ENCODE measurements at regions not wholly inside any gene's neighbourhood (a gene's known extent, or its start where the extent isn't known, plus 50 kb on each side); places are given as distances from the start of the nearest gene placed in this dataset.

DNA sequence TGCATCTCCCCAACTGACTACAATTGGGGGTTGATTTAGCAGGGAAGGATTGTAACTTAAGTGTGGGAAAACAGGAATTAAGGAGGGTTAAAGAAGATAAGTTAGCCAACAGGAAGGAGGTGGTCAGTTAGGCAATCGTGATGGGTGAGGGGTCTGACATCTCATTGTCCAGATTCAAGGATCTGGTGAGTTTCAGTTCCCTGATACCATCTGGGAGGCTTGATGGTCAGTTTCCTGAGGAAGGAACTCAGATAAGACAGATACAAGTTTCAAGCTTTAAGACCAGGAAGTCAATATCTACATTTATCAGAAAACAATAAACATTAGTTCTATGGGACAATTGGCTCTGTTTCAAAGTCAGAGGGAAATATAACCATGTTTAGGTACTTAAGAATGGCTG lies 601.8 kb downstream of the SLITRK6 start:
- Histone ChIP-seq H3K79me2 (ENCODE audit: control insufficient read depth, insufficient read depth, low read length) (no peaks in the 10 kb centered on the region), H3K36me3 (ENCODE audit: control insufficient read depth, insufficient read depth, low read length) (no peaks in the 10 kb centered on the region), H3K27me3 (ENCODE audit: control insufficient read depth, insufficient read depth, low read length) (no peaks in the 10 kb centered on the region), H3K9ac (ENCODE audit: insufficient read depth, low read length) (no peak overlapping the region), H3K27ac (ENCODE audit: insufficient read depth, low read length) (no peak overlapping the region), H3K9me3 (ENCODE audit: control insufficient read depth, insufficient read depth, low read depth, low read length) (no peaks in the 10 kb centered on the region), H3K4me3 (replicated peaks in 1 of 4; ENCODE audit: control extremely low read depth in 1 of 4, insufficient read depth in 1 of 4, low read depth in 3 of 4, low read length in 4 of 4) (no peak overlapping the region), H2AFZ (ENCODE audit: low read length) (no peak overlapping the region), H3K4me2 (ENCODE audit: extremely low read depth, insufficient read depth, low read length) (no peak overlapping the region), H4K20me1 (ENCODE audit: control insufficient read depth, extremely low read depth, insufficient read depth, low read length) (no peaks in the 10 kb centered on the region), H3K4me1 (ENCODE audit: control insufficient read depth, extremely low read depth, insufficient read depth, low read length) (no peaks in the 10 kb centered on the region)
- no peak for DNase-seq (ENCODE audit: low read depth in 2 of 2)
- TF ChIP-seq CTCF (conservative IDR thresholded peaks at IDR 0.05 in 1 of 2, IDR thresholded peaks at IDR 0.05 in 1 of 2; ENCODE audit: low read depth in 1 of 2, low read length in 2 of 2) (no peak), EZH2 (IDR thresholded peaks at IDR 0.05; ENCODE audit: low read length, missing control alignments) (no peak)

GRCh38 chr13:85194482-85194881 lies 604.7 kb downstream of the SLITRK6 start:
- DNase-seq (ENCODE audit: low read depth in 2 of 2), result no peak
- H3K4me2 ChIP-seq (ENCODE audit: extremely low read depth, insufficient read depth, low read length), result no peak overlapping the region
- no peak overlapping the region for H3K4me3 ChIP-seq (replicated peaks in 1 of 4; ENCODE audit: control extremely low read depth in 1 of 4, insufficient read depth in 1 of 4, low read depth in 3 of 4, low read length in 4 of 4)
- no peak for TF ChIP-seq CTCF (conservative IDR thresholded peaks at IDR 0.05 in 1 of 2, IDR thresholded peaks at IDR 0.05 in 1 of 2; ENCODE audit: low read depth in 1 of 2, low read length in 2 of 2)
- no peak for TF ChIP-seq EZH2 (IDR thresholded peaks at IDR 0.05; ENCODE audit: low read length, missing control alignments)
- H2AFZ ChIP-seq (ENCODE audit: low read length), result no peak overlapping the region
- H3K9me3 ChIP-seq (ENCODE audit: control insufficient read depth, insufficient read depth, low read depth, low read length), result no peaks in the 10 kb centered on the region
- no peaks in the 10 kb centered on the region for H4K20me1 ChIP-seq (ENCODE audit: control insufficient read depth, extremely low read depth, insufficient read depth, low read length)
- H3K36me3 ChIP-seq (ENCODE audit: control insufficient read depth, insufficient read depth, low read length), result no peaks in the 10 kb centered on the region
- no peak overlapping the region for H3K27ac ChIP-seq (ENCODE audit: insufficient read depth, low read length)
- H3K9ac ChIP-seq (ENCODE audit: insufficient read depth, low read length), result no peak overlapping the region
- no peaks in the 10 kb centered on the region for H3K4me1 ChIP-seq (ENCODE audit: control insufficient read depth, extremely low read depth, insufficient read depth, low read length)
- H3K79me2 ChIP-seq (ENCODE audit: control insufficient read depth, insufficient read depth, low read length), result no peaks in the 10 kb centered on the region
- no peaks in the 10 kb centered on the region for H3K27me3 ChIP-seq (ENCODE audit: control insufficient read depth, insufficient read depth, low read length)

DNA sequence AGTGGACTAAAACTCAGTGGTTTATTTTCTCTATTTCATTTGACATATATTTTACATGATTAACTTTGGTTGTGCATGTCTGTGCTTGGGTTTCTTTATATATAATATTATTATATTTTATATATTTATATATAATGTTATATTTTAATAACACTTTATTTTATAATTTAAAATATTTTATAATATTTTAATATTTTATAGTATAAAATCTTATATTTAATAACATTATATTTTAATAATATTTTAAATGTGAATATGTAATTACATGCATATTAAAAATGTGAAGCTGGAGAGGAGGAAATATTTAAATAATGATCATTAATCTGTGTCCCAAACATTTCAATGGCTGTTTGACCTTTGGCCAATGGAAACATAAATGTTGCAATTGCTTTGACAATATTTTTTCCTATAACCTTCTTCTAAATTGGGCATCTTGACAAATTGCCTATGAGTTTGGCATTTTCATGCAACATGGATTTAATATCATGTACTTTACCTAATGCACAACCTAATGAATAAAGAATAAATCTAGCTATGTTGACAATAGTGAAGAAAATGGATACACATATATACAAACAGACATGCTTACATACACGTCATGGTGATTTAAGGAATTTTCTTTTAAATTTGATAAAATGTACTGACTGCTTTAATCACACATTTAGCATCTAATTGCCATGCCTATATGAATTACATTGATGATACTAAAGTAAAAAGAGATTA lies 607.1 kb downstream of the SLITRK6 start:
- no peaks in the 10 kb centered on the region for H3K9me3 ChIP-seq (ENCODE audit: control insufficient read depth, insufficient read depth, low read depth, low read length)
- no peaks in the 10 kb centered on the region for H3K36me3 ChIP-seq (ENCODE audit: control insufficient read depth, insufficient read depth, low read length)
- no peaks in the 10 kb centered on the region for H3K4me1 ChIP-seq (ENCODE audit: control insufficient read depth, extremely low read depth, insufficient read depth, low read length)
- H3K4me2 ChIP-seq (ENCODE audit: extremely low read depth, insufficient read depth, low read length), result no peak overlapping the region
- no peak for DNase-seq (ENCODE audit: low read depth in 2 of 2)
- H3K9ac ChIP-seq (ENCODE audit: insufficient read depth, low read length), result no peak overlapping the region
- no peak overlapping the region for H2AFZ ChIP-seq (ENCODE audit: low read length)
- TF ChIP-seq EZH2 (IDR thresholded peaks at IDR 0.05; ENCODE audit: low read length, missing control alignments), result no peak
- TF ChIP-seq CTCF (conservative IDR thresholded peaks at IDR 0.05 in 1 of 2, IDR thresholded peaks at IDR 0.05 in 1 of 2; ENCODE audit: low read depth in 1 of 2, low read length in 2 of 2), result no peak
- H4K20me1 ChIP-seq (ENCODE audit: control insufficient read depth, extremely low read depth, insufficient read depth, low read length), result no peaks in the 10 kb centered on the region
- H3K79me2 ChIP-seq (ENCODE audit: control insufficient read depth, insufficient read depth, low read length), result no peaks in the 10 kb centered on the region
- no peaks in the 10 kb centered on the region for H3K27me3 ChIP-seq (ENCODE audit: control insufficient read depth, insufficient read depth, low read length)
- H3K27ac ChIP-seq (ENCODE audit: insufficient read depth, low read length), result no peak overlapping the region
- H3K4me3 ChIP-seq (replicated peaks in 1 of 4; ENCODE audit: control extremely low read depth in 1 of 4, insufficient read depth in 1 of 4, low read depth in 3 of 4, low read length in 4 of 4), result no peak overlapping the region
